ENCODE measurements at regions not wholly inside any gene's neighbourhood (a gene's known extent, or its start where the extent isn't known, plus 50 kb on each side); places are given as distances from the start of the nearest gene placed in this dataset.

DNA sequence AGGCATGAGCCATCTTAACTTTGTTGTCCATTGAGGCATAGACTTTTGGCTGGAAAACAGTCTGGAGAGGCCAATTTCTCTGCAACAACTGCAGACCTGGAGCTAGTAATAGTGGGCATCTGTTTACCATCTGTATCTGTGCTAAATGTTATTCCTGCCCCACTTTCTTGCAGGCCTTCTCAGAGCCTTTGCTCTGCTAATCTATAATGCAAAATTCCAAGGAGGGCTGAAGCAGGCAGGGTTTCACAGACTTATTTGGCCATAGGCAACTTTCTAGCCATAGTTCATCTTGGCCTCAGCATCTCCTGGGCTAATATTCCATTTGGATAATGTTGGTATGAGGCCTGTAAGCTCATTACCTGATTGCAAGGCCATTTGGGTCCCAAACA lies 124.5 kb upstream of the CSF3R start:
- no peak for DNase-seq

DNA sequence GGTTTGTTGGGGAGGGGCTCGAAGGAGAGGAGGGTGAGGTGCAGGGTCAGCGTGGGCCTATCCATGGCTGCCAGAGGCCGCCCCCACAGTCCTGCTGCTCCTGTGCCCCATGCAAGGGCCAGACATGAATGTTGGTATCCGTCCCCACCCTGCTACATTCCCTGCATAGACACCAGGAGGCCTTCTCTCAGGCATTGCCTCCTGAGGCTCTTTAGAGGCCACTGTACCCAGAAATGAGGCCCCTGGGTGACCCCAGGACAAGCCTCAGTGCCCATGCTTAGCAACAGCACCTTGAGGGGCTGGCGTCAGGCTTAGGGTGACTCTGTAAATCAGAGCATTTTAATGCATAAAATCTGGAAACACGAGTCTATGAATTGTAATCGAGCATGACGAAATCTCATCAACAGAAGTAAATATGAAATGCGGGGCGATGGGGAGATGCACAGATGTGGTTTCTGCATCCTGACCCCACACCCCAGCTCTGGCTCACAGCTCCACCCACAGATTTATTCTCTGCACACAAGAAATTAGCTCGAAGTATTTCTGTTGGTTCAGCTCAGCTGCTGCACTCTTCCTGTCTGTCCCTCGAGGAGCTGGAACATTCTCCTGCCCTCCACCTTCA lies 124.0 kb upstream of the CSF3R start:
- no peak for DNase-seq

DNA sequence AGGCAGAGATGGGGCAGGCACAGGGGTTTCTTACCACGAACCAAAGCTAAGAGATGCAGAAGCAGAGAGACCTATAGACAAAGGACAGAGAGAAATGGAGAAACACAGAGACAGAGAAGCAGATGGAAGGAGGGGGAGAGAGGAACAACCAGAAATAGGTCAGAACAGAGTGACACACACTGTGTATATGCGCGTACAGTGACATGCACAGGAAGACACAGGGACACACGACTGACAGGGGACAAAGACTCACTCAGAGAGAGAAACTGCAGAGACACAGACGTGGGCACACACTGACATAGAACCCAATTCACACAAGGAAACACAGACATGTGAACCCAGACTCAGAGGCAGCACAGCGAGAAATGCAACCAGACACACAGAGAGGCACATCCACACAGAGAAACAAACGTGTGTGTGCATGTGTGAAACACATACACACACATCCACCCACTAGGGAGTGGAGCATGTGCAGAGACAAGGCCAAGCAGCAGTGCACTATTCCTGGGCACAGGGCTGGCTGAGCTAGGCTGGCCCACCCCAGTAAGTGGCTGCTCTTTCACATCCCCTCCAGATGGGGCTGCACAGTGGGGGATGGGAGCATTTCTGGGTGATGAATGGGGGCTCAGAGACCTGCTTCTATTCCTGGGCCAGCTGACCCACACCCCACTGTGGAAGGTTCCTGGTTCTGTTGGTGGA lies 123.4 kb upstream of the CSF3R start:
- DNase-seq = no peak

DNA sequence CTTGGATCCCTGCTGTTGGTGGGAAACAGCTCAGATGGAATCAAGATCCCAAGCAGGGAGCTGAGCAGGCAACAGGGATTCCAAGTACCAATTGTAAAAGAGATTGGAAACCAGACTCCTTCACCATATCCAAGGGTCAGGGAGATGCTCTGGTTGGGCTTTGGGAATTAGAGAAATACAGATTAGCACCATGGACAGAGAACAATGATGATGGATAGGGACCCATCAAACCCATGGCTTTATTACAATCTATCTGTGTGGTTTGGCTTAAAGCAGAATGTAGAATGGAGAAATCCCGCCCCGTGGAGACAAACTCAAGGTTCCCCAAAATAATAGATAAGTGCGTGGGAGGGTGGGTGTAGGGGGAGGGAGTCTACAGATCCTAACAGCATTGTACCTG lies 120.7 kb upstream of the CSF3R start:
- DNase-seq = no peak

DNA sequence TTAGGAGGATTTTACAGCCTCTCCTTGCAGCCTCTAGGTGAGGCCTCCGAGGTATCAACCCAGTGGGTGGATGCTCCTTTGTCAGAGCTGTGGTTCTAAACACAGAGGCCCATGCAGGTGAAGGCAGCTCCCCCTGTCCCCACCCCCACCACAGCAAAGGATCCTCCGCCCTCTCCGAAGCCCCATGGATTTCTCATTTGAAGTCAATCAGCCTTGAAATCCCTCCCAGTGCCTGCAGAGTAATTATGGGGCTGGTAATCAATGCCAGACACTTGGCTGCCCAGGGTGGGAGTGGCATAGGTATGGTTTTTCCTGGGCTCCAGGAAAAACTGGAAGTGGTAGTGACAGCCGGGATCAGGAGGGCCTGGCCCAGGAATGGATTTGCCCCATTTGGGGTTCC lies 119.5 kb upstream of the CSF3R start:
- DNase-seq = no peak

DNA sequence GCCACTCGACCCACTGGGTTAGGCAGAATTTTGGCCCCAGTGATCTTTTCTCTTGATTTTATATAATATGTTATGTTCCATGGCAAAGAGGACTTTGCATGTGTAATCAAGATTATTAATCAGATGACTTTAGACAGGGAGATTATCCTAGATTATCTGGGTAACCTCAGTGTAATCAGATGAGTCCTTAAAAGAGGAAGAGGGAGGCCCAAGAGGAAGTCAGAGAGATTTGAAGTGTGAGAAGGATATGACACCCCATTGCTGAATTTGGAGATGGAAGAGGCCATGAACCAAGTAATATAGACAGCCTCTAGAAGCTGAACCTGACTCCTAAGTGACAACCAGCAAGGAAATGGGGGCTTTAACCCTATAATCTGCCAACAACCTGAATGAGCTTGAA lies 117.1 kb upstream of the CSF3R start:
- no peak for DNase-seq

DNA sequence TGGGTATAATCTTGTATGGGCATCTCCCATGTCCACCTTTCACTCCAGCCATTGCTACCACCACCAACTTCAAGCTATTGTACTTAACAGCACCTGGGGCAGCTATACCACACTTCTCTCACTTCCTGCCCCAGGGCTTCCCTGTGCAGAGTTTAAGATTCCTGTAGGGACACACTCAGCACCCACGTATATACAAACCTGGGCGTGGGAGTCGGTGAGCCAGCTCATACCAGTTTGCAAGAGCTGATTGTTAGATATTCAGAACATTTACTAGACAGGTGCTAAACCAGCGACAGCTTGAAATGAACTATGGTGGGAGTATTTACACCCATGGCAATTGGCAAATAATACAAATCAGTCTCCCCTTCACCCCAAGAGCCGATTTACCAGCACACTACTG lies 114.8 kb upstream of the CSF3R start:
- no peak for DNase-seq

DNA sequence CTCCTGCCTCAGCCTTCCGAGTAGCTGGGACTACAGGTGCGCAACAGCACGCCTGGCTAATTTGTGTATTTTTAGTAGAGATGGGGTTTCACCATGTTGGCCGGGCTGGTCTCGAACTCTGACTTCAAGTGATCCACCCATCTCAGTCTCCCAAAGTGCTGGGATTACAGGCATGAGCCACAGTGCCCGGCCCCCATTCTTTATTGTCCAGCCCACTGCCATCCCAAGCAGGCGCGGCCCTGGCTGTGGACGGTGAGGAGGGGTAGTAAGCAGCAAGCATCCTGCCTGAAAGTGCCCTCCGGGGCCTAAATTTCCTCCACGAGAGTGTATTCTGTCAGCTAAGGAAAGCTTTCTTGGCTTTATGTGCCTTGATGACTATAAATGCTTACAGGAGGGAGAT lies 113.2 kb upstream of the CSF3R start:
- no peak for DNase-seq

DNA sequence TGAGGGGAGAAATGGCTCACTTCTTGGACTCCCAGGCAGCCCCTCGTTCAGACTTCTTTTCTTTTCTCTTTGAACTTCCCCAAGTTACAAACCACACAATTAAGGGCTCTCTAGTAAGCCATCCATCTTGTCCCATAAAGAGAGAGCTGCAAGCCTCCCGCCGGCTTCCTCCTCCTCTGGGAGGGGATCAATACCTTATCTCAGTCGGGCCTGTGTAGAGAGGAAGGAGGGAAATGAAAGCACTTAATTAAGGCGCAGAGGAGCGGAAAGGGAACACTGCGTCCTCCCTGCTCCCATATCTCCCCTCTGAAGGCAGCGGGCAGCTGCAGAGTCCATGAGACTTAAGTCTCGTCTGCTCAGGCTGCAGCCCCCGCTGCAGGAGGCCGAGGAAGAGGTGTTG lies 112.6 kb upstream of the CSF3R start:
- DNase-seq = no peak

DNA sequence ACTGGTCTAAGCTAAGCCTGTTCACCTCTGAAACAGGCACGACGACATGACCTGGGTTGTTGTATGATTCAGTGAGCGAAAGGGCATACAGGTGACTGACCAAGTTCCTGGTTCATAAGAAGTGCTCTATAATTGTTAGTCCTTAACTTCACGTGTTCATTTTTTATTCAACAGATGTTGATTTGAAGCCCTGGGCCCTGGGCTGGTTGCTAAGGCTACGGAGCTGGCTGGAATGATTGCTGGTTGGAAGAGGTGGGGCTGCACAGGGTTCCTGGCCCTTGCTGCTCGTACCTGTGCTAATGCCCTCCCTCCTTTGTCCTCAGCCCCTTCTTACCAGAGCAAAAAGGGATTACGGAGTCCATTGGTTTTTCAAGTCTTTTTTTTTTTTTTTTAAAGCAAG lies 111.3 kb upstream of the CSF3R start:
- no peak for DNase-seq

DNA sequence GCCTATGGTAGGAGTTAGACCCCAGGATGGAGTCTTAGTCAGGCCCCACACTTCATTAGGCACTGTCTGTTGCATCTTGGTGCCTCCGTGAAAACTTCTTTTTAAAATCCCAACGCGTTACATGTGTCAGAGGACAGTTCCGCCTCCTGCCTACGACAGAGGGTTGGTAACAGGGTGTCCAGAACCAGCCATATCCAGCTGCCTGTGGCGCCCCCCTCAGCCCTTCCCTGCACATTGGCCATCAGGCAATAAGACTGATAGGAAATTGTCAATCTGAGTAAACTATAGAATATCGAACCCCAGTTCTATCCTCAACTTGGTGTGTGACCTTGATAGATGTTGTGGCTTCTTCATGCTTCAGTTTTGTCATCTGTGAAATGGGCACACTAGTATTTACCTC lies 108.6 kb upstream of the CSF3R start:
- DNase-seq = no peak

DNA sequence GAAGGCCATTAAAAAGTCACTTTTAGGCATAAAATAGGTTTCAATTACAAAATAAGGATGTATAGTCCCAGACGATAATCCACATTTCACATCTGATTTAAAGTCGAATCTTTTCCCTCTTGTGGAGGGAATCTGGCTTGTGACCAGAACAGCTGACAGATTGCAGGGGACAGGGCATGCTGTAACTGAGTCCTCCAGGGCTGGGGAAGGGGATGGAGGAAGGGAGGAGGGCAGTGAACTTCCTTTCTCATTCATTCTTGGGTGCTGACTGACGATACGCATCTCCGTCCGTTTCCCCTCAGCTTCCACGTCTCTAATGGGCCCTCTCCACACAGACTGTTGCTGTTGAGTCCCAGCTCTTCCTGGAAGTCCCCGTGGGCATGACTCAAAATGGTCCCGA lies 108.1 kb upstream of the CSF3R start:
- DNase-seq = peak; percentile 52

DNA sequence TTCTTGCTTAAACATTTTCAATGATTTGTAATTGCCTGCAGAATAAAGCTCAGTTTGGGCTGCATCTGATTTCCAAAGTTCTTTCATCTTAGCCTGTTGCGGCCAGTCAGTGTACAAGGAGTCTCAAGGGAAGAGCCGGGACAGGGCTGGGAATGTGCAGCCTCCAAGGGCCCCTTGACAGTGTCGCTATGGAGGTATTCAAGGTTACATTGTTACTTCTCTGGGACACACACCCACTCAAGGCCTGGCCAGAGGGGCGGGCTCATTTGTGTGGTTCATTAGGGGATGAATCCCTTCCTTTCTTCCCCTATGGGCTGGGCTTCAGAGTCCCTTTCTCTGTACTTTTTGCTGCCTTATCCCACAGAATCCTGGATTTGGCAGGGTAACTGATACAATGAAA lies 107.6 kb upstream of the CSF3R start:
- DNase-seq = peak; percentile 13

DNA sequence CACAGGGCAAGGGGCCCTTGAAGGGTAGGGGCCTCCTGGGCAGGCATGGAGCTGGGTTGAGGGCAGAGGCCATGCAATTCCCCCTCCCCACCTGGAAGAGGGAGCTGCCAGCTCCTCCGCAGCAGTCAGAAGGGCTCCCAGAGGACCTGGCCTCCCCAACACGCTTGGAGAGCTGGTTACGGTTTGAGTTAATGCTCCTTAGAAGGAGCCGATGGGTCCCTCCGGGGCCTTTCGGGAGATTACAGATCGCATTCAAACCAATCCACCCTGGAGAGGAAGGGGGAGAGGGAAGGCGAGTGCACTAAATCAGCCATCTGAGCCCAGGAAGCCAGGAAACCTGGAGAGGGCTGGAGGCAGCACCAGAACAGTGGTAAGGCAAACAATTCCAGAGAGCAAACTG lies 106.3 kb upstream of the CSF3R start:
- no peak for DNase-seq

DNA sequence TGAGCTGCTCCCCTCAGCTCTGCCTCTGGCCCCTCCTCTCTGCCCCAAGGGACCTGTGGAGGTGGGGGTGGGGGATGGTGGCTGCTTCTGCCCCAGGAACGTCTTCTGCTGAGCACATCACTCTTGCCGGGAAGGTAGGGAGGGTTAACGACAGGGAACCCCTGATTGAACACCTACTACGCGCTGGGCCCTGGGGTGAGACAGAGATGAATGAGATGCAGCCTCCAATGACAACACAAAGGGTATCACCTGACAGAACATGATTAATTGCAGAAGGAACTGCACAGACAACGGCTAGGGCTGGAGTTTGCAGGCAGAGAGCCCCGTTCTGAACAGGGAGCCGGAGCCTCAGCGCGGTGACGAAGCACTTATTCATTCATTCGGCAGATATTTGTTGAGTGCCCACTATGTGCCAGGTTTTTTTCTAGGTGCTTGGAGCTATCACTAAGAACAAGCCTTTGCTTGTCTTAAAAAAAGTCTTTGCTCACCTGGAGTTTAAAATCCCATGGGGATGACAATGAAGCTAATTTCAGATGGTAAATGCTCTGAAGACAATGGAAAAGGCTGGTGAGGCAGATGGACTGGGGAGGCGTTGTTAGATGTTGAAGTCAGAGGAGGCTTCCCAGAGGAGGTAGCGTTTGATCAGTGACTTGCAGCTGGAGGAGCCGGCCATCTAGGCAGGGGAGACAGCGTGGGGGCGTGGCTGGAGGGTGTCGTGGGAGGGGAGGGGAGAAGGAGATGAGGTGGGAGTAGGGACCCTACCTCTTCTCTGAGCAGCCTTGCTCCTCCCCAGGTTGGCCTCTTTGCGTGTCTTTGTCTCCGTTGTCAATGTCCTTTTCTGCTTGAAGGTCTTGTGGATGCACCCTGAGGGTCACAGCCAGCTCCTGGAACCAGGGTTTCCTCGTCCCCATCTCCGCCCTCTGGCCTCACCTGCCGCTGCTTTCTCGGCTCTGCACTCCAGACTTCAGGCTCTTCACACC lies 103.1 kb upstream of the CSF3R start:
- no peak for DNase-seq

DNA sequence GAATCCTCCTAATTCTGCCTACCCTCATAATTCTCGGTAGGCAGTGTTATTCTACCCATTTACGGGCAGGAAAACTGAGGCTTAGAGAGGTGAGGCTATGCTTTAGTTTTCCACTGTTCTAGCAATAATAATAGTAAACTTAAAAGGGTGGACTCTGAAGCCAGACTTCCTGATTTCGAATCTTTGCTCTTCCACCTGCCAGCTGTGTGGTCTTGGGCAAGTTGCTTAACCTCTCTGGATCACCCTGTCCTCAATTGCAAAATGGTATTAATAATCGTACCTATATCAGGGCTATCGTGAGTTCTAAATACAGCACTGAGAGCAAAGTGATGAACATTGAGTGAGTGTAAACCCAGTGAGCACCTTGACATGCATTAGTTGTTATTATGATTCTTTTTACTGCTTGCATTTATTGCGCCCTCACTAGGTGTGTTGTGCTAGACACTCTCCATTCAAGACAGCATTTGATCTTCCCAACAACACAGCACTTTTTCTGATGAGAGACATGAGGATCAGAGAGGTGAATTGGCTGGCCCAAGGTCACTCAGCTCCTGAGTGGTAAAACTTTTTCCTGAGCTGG lies 102.3 kb upstream of the CSF3R start:
- no peak for DNase-seq

DNA sequence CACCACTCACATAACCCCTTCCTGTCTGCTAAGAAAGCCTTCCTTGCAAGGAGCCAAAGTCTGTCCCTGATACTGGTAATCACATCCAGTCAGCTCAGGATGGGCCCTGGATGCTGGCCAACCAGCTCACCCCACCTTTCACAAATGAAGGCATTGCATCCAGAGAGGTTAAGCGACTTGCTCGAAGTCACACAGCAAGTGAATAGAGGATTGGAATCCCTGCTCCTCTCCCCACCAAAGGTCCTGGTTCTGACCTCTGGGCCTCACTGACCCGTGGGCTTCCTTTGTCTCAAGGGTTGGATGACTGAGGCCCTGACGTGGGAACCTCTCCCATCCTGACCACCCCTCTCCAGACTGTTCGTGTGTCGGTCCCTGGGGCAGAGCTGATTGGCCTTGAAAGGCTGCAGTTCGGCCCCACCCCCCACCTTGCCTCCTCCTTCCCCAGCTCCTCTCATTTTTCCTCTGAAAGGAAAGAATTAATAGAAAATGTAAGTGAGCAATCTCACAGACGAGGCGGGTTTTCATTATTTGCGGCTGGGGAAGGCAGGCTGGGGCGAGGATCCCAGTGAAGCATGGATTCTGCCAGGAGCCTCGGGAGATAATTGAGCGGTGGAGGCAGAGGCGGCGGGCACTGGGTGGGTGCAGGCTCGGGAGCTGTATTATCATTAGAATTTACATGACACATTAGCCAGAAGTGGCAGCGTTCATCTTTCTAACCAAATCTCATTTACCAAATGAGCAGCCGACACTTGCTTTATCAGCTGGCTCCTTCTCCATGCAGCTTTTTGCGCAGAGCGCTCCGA lies 101.5 kb upstream of the CSF3R start:
- DNase-seq = no peak

DNA sequence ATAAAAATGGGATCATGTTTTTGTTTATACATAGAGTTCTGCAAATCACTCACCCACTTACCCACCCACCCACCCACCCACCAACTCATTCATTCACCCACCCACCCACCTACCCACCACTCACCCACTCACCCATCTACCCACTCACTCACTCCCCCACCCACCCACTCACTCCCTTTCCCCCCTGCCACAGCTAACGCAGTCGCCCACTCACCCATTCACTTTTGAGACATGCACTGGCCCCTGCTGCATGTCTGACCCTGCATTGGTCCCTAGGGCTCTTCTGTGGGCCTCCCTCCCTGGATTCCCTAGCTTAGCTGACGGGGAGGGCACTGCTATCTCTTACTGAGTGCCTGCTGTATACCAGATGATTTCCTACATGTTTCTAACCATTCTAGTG lies 100.4 kb upstream of the CSF3R start:
- DNase-seq = no peak

DNA sequence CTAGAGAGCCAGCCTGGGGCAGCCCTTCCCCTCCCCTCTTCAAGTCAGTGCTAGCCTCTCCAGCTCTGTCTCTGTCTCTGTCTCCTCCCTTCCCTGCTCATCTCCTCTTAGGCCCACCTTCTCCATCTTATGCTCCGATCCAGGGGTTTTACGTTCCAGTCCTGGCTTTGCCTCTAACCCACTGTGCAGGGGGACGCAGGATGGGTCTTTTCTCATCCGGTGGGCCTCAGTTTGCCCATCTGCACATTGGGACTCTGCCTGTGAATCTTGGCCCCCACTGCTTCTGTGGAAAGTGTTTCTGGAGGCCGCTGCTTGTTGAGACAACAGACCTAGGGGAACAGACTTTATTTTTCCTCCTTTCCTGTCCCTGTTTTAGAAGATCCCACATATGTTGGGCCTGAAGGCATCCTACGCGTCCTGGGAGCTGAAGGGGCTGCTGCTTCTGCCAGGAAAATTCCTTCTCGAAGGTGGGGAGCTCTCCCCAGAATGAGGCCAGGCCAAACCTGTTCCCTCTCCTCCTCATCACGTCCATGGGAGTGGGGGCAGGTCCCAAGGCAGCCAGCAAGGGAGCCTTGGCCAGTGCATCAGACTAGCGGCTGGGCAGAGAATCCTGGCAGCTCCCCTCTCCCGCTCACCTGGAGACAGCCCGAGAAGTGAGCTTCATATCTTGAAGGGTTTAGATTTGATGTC lies 99.5 kb upstream of the CSF3R start:
- no peak for DNase-seq

DNA sequence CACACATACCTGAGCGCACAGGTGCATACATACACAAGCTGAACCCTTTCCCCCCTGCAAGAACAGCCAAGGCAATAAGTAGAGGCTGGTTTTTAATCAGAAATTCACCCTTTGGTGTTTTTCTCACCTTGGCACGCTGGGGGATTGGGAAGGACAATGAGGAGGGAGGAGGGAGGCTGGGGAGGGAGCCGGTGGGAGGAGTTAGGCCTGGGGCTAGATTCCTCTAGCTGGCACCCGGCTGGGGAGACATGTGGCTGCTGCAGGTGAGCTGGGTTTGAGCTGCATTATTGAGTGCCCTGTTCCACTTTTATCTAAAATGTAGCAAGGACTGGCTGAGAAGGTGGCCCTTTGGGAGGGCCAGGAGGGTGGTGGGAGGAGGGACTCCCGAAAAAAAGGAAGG lies 97.8 kb upstream of the CSF3R start:
- no peak for DNase-seq

DNA sequence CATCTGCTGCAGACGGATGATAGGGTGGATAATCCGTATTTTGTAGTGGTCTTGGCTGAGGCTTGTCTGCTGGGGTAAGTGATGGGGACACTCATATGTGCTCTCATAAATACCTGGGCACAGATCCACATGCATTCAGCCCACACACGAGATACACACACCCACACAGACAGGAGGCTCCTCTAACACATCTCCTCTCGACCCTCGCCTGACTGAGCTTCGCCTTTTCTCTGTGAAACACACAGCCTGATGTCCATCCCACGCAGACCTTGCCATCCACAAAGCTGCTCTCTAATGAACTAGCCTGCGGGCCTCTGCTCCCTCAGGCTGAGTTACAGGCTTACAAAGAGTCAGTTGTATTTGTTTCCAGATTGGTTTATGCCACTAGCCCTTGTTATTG lies 96.3 kb upstream of the CSF3R start:
- DNase-seq = no peak

Measured in tongue (tissue), 1 donor.